ENCODE measurements at regions not wholly inside any gene's neighbourhood (a gene's known extent, or its start where the extent isn't known, plus 50 kb on each side); places are given as distances from the start of the nearest gene placed in this dataset.

DNA sequence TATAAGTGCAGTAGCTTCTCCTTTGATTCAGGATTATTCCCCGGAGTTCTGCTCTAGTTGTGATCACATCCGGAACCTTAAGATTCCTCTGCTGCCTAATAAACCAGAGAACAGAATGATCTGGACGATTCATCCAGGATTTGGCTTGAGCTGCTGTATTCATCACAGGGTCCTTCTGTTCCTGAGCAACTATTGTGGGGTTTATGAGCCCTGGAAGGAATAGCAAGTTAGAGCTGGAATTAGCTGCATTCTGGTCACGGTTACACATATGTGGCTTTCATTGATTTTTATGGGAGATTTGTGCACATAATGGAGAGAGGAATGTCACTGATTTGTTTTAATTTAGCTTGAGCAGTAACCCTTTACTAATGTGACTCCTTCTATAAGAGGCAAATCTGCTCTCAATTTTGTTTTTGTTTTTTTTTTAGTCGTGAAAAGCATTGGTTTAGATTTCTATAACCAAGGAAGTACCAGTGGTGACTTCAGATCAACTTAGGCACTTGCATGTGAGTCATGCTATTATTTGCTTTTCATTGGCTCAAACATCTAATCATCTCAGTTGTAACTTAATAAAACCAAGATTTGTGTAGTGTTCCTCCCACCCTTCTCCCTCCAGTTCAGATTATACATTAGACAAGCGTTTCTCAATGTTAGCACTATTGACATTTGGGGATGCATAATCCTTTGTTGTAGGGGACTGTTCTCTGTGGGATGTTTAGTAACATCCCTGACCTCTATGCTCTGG is 148.5 kb downstream of the OTOL1 start:
- TF ChIP-seq, protein P1, sequence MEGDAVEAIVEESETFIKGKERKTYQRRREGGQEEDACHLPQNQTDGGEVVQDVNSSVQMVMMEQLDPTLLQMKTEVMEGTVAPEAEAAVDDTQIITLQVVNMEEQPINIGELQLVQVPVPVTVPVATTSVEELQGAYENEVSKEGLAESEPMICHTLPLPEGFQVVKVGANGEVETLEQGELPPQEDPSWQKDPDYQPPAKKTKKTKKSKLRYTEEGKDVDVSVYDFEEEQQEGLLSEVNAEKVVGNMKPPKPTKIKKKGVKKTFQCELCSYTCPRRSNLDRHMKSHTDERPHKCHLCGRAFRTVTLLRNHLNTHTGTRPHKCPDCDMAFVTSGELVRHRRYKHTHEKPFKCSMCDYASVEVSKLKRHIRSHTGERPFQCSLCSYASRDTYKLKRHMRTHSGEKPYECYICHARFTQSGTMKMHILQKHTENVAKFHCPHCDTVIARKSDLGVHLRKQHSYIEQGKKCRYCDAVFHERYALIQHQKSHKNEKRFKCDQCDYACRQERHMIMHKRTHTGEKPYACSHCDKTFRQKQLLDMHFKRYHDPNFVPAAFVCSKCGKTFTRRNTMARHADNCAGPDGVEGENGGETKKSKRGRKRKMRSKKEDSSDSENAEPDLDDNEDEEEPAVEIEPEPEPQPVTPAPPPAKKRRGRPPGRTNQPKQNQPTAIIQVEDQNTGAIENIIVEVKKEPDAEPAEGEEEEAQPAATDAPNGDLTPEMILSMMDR (IDR thresholded peaks at IDR 0.05; ENCODE audit: insufficient read depth, low read depth, low read length): no peak
- no peak for TF ChIP-seq EZH2 (IDR thresholded peaks at IDR 0.05; ENCODE audit: insufficient read depth, low read length)
